ENCODE measurements at regions not wholly inside any gene's neighbourhood (a gene's known extent, or its start where the extent isn't known, plus 50 kb on each side); places are given as distances from the start of the nearest gene placed in this dataset.
A peak's percentile ranks its signal among the peaks of the same experiment; 100 is the strongest.

- no peak for TF ChIP-seq POLR2A (IDR thresholded peaks at IDR 0.05; ENCODE audit: low read depth, low read length)
- TF ChIP-seq CTCF (conservative IDR thresholded peaks at IDR 0.05; ENCODE audit: low read depth, low read length): no peak
- no peak for TF ChIP-seq RFX5 (IDR thresholded peaks at IDR 0.05; ENCODE audit: low read depth, low read length)
- no peak; the same call in 1 of the 2 replicates for TF ChIP-seq CEBPB (IDR thresholded peaks at IDR 0.05; ENCODE audit: low read depth, low read length)
- no peak for TF ChIP-seq BHLHE40 (IDR thresholded peaks at IDR 0.05; ENCODE audit: low read depth, low read length)
- TF ChIP-seq, protein P1, sequence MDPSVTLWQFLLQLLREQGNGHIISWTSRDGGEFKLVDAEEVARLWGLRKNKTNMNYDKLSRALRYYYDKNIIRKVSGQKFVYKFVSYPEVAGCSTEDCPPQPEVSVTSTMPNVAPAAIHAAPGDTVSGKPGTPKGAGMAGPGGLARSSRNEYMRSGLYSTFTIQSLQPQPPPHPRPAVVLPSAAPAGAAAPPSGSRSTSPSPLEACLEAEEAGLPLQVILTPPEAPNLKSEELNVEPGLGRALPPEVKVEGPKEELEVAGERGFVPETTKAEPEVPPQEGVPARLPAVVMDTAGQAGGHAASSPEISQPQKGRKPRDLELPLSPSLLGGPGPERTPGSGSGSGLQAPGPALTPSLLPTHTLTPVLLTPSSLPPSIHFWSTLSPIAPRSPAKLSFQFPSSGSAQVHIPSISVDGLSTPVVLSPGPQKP (IDR thresholded peaks at IDR 0.05; ENCODE audit: borderline replicate concordance, low read depth, low read length): no peak
- TF ChIP-seq, protein P2, sequence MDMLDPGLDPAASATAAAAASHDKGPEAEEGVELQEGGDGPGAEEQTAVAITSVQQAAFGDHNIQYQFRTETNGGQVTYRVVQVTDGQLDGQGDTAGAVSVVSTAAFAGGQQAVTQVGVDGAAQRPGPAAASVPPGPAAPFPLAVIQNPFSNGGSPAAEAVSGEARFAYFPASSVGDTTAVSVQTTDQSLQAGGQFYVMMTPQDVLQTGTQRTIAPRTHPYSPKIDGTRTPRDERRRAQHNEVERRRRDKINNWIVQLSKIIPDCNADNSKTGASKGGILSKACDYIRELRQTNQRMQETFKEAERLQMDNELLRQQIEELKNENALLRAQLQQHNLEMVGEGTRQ (IDR thresholded peaks at IDR 0.05; ENCODE audit: low read depth, low read length): peak; percentile 73; the same call in 1 of the 2 replicates
- TF ChIP-seq MAFK (IDR thresholded peaks at IDR 0.05; ENCODE audit: low read depth, low read length): no peak
- no peak for TF ChIP-seq MXI1 (IDR thresholded peaks at IDR 0.05; ENCODE audit: borderline replicate concordance, low read depth, low read length)
- TF ChIP-seq SMC3 (IDR thresholded peaks at IDR 0.05; ENCODE audit: low read depth, low read length): no peak
Observed at GRCh38 chr3:150132101-150132749, 161.5 kb upstream of the PFN2 start.

Measured in IMR-90 (cell line).